MM.1S (cell line): ENCODE measurements at regions not wholly inside any gene's neighbourhood (a gene's known extent, or its start where the extent isn't known, plus 50 kb on each side); places are given as distances from the start of the nearest gene placed in this dataset.

Source experiments
- DNase-seq: peaks from one replicate; pipeline ENCODE4 v3.0.0-alpha.2; 2015
- H2AFZ ChIP-seq: fragments of 300-600 bp; sonication (generic); 2 replicates; pipeline ENCODE4 v1.6.0; 2016; ENCODE audit warnings: antibody characterized with exemption, low read length
- H3F3A ChIP-seq: fragments of 300-600 bp; sonication (generic); 2 replicates; pipeline ENCODE4 v1.6.1; 2016; ENCODE audit warnings: mild to moderate bottlenecking, antibody characterized with exemption, low read length, moderate library complexity, mixed read lengths; ENCODE audit not compliant: insufficient read depth
- H3K27ac ChIP-seq: fragments of 300-600 bp; sonication (generic); 2 replicates; pipeline ENCODE4 v1.5.1; 2016; ENCODE audit warnings: mild to moderate bottlenecking, low read length
- H3K27me3 ChIP-seq: fragments of 300-600 bp; sonication (generic); replicated peaks from 2 replicates; pipeline ENCODE4 v1.6.0; 2016; ENCODE audit warnings: low read length; ENCODE audit not compliant: insufficient read depth
- H3K36me3 ChIP-seq: fragments of 300-600 bp; sonication (generic); replicated peaks from 2 replicates; pipeline ENCODE4 v1.6.1; 2016; ENCODE audit warnings: mild to moderate bottlenecking, low read length, mixed read lengths; ENCODE audit not compliant: insufficient read depth
- H3K4me1 ChIP-seq: fragments of 300-600 bp; sonication (generic); 2 replicates; pipeline ENCODE4 v1.6.1; 2016; ENCODE audit warnings: low read length, mixed read lengths
- H3K4me2 ChIP-seq: fragments of 300-600 bp; sonication (generic); 2 replicates; pipeline ENCODE4 v1.6.0; 2016; ENCODE audit warnings: low read depth, low read length
- H3K4me3 ChIP-seq: fragments of 300-600 bp; sonication (generic); 2 replicates; pipeline ENCODE4 v1.5.1; 2016; ENCODE audit warnings: low read length, mixed read lengths
- H3K79me2 ChIP-seq: fragments of 300-600 bp; sonication (generic); 2 replicates; pipeline ENCODE4 v1.6.1; 2016; ENCODE audit warnings: mixed run types, low read length, mixed read lengths
- H3K9ac ChIP-seq: fragments of 300-600 bp; sonication (generic); 2 replicates; pipeline ENCODE4 v1.6.1; 2016; ENCODE audit warnings: low read length, mixed read lengths
- H3K9me2 ChIP-seq: fragments of 300-600 bp; sonication (generic); replicated peaks from 2 replicates; pipeline ENCODE4 v1.6.1; 2016; ENCODE audit warnings: mild to moderate bottlenecking, low read length, mixed read lengths; ENCODE audit not compliant: insufficient read depth
- H3K9me3 ChIP-seq: fragments of 300-600 bp; sonication (generic); replicated peaks from 2 replicates; pipeline ENCODE4 v1.6.1; 2016; ENCODE audit warnings: mild to moderate bottlenecking, low read length, mixed read lengths; ENCODE audit not compliant: insufficient read depth
- H4K20me1 ChIP-seq: fragments of 300-600 bp; sonication (generic); 2 replicates; pipeline ENCODE4 v1.6.1; 2016; ENCODE audit warnings: mild to moderate bottlenecking, low read length, moderate library complexity, mixed read lengths; ENCODE audit not compliant: insufficient read depth
- CTCF ChIP-seq: fragments of 300-600 bp; sonication (generic); IDR thresholded peaks from 2 replicates; pipeline ENCODE4 v1.5.1; 2016; ENCODE audit warnings: antibody characterized with exemption, low read length, mixed read lengths
- EZH2 ChIP-seq: fragments of 300-600 bp; sonication (generic); optimal IDR thresholded peaks from 2 replicates; pipeline ENCODE3; 2017; ENCODE audit warnings: low read depth, mild to moderate bottlenecking, antibody characterized with exemption, low read length, mixed read lengths
- EZH2phosphoT487 ChIP-seq: fragments of 300-600 bp; sonication (generic); IDR thresholded peaks from 2 replicates; pipeline ENCODE4 v1.6.1; 2018; ENCODE audit warnings: antibody characterized with exemption, low read length

GRCh38 chr4:119835613-119835910 is 207.0 kb upstream of the PDE5A start:
- Histone ChIP-seq H3K79me2 (no peaks in the 10 kb centered on the region), H3K4me2 (no peak overlapping the region), H3F3A (no peaks in the 10 kb centered on the region), H3K4me1 (no peaks in the 10 kb centered on the region), H3K9me2 (no peaks in the 10 kb centered on the region), H4K20me1 (no peaks in the 10 kb centered on the region), H3K9ac (no peak overlapping the region), H2AFZ (no peak overlapping the region), H3K4me3 (no peak overlapping the region), H3K27ac (no peak overlapping the region), H3K27me3 (no peaks in the 10 kb centered on the region), H3K9me3 (no peaks in the 10 kb centered on the region; the same call in 1 of the 2 replicates), H3K36me3 (no peaks in the 10 kb centered on the region)
- TF ChIP-seq CTCF (no peak), EZH2 (no peak), EZH2phosphoT487 (no peak)
- no peak for DNase-seq

- no peak for TF ChIP-seq CTCF
- TF ChIP-seq EZH2phosphoT487, result no peak
- TF ChIP-seq EZH2, result no peak
- H3K27me3 ChIP-seq, result no peaks in the 10 kb centered on the region
- no peak overlapping the region for H3K9ac ChIP-seq
- no peaks in the 10 kb centered on the region for H3K36me3 ChIP-seq
- DNase-seq, result no peak
- no peaks in the 10 kb centered on the region for H3K9me2 ChIP-seq
- no peak overlapping the region for H3K4me3 ChIP-seq
- no peaks in the 10 kb centered on the region; the same call in 1 of the 2 replicates for H3K9me3 ChIP-seq
- no peak overlapping the region for H2AFZ ChIP-seq
- no peaks in the 10 kb centered on the region for H3F3A ChIP-seq
- H4K20me1 ChIP-seq, result no peaks in the 10 kb centered on the region
- no peaks in the 10 kb centered on the region for H3K4me1 ChIP-seq
- H3K4me2 ChIP-seq, result no peak overlapping the region
- H3K27ac ChIP-seq, result no peak overlapping the region
- H3K79me2 ChIP-seq, result no peaks in the 10 kb centered on the region
Measured at GRCh38 chr4:119834906-119835612, 206.5 kb upstream of the PDE5A start.

DNA sequence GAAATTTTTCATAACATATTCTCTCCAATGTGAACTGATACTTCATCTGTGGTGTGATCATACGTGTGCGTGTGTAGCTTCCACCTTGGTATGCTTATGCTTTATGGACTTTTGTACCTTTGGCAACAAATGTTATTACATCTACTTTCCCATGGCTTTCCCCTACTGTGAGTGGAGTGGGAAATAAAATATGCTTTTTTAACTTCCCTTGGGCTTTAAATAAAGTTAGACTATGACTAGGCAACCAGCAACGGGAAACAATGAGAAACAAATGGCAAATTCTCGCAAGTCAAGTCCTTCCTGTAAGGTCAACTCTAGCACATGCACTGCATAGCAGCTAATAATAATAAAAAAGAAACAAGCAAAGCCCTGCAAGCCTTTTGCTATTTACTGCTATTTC is 205.0 kb upstream of the PDE5A start:
- Histone ChIP-seq H3K9me3 (no peaks in the 10 kb centered on the region; the same call in 1 of the 2 replicates), H3K4me3 (no peak overlapping the region), H3K9me2 (no peaks in the 10 kb centered on the region), H3K27ac (no peak overlapping the region), H3K36me3 (no peaks in the 10 kb centered on the region), H4K20me1 (no peaks in the 10 kb centered on the region), H3K4me2 (no peak overlapping the region), H3K4me1 (no peaks in the 10 kb centered on the region), H3F3A (no peaks in the 10 kb centered on the region), H3K9ac (no peak overlapping the region), H3K79me2 (no peaks in the 10 kb centered on the region), H3K27me3 (no peaks in the 10 kb centered on the region), H2AFZ (no peak overlapping the region)
- TF ChIP-seq EZH2phosphoT487 (no peak), EZH2 (no peak), CTCF (no peak)
- DNase-seq, result no peak
